GM18505 (cell line): ENCODE measurements at regions not wholly inside any gene's neighbourhood (a gene's known extent, or its start where the extent isn't known, plus 50 kb on each side); places are given as distances from the start of the nearest gene placed in this dataset.
"Not testable (repeated sequence)": the region's sequence is repeated elsewhere in the genome, so short reads cannot be mapped to it uniquely, and the experiment has no call there.

ENCODE experiments used
- ATAC-seq: cut with Tn5 transposase; IDR thresholded peaks from one replicate; pipeline ENCODE4 v1.9.1; 2021; ENCODE audit not compliant: unreplicated experiment
- POLR2A ChIP-seq: IDR thresholded peaks from 4 replicates; pipeline ENCODE4 v1.6.1; 2011; ENCODE audit warnings: borderline replicate concordance; ENCODE audit not compliant: insufficient read depth, insufficient read length; ENCODE audit errors: extremely low read depth

DNA sequence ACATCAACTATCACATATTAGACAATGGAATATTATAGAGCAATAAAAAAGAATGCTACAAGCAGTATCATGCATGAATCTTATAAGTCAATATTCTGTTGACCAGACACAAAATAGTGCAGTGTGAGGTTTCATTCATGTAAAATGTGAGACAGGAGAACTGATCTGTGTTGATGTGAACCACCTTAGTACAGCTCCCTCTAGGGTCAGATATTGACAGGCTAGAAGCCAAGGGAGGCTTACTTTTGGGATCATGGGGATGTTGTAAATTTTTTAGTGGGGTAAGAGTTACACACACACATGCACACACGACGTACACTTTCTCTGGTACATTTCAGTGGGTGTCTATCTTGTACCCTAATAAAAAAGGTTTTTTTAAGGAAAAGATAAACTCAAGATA lies 231.6 kb upstream of the FOXK1 start:
- ATAC-seq, result no peak
- TF ChIP-seq POLR2A, result no peak

DNA sequence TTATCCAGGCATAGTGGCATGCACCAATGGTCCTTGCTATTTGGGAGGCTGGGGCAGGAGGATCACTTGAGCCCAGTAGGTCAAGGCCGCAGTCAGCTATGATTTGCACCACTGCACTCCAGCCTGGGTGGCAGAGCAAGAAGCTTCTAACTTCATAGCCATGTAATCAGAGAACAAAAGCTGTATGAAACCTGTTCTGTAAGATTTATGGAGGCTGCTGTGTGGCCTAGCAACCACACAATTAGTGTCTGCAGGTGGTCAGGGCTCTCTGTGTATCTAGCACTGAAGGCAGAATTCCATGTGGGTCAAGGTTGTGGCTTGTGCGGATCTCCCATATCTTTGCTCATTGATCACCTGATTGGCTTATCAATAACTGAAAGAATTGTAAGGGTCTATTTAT lies 221.5 kb upstream of the FOXK1 start:
- TF ChIP-seq POLR2A, result no peak
- ATAC-seq, result no peak

DNA sequence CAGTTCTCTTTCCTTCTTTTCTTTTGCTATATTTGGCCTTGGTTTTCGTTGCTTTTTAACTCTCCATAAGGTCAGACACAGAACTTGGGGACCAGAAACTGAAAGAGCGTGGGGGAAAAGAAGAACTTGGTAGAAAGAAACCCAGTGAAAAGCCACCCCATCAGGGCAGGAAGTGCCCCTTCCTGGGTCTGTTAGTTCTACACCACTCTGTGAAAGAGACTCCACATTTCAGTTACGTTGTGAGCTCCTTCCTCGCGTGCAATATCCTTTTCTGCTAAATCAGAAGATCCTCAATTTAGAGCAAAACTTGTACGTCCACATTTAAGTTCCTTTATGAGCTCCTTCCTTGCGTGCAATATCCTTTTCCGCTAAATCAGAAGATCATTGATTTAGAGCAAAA lies 220.6 kb upstream of the FOXK1 start:
- TF ChIP-seq POLR2A, result no peak
- ATAC-seq, result no peak

DNA sequence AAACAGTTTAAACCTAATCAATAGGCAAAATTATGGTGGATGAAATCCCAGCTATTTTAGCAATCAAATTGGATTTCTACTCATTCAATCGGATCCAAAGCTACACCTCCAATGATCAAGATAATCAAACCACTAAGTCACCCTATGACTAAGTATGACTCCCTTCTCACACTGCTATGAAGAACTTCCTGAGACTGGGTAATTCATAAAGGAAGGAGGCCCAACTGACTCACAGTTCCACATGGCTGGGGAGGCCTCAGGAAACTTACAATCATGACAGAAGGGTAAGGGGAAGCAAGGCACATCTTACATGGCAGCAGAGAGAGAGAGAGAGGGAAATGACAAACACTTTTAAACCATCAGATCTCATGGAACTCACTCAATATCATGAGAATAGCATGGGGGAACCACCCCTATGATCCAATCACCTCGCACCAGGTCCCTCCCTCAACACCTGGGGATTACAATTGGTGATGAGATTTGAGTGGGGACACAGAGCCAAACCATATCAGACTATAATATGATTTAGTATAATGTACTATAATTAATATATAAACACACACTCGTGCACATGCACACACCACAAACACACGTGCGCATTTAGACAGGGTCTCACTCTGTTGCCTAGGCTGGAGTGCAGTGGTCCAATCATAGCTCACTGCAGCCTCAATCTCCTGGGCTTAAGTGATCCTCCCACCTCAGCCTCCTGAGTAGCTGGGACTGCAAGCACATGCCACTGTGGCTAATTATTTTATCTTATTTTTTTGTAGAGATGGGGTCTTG lies 213.6 kb upstream of the FOXK1 start:
- no peak for ATAC-seq
- TF ChIP-seq POLR2A, result no peak

DNA sequence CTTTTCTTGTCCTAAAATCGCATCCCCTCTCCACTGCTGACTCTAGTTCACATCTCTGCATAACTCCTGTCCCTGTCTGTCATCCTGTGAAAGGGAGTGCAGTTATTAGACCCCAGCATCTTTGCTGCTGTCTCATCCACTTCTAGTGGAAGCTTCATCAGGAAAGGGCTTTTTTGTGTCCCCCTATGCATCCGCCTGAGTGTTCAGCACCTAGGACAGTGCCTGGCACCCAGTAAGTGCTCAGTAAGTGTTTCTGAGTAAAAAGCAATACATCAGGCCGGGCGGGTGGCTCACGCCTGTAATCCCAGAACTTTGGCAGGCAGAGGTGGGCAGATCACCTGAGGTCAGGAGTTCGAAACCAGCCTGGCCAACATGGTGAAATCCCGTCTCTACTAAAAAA lies 211.8 kb upstream of the FOXK1 start:
- TF ChIP-seq POLR2A, result no peak
- no peak for ATAC-seq

DNA sequence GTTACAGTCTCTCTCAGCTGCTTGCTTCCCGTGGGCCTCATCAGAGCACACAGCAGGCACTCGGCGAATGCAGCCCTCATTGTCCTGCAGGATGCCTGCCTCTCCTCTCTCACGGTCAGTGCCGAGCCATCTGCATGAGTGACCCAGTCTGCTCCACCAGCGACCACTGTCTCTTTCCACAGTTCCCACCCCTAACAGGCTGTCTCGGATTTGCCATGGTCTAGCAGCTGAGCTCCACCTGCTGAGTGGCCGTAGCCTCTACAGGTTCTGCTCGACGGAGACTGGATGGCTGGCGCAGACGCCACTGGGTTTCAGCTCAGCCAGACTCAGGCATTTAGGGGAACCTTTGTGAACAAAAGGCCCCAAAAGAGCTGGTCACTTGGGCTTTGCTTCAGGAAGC lies 209.4 kb upstream of the FOXK1 start:
- no peak for ATAC-seq

DNA sequence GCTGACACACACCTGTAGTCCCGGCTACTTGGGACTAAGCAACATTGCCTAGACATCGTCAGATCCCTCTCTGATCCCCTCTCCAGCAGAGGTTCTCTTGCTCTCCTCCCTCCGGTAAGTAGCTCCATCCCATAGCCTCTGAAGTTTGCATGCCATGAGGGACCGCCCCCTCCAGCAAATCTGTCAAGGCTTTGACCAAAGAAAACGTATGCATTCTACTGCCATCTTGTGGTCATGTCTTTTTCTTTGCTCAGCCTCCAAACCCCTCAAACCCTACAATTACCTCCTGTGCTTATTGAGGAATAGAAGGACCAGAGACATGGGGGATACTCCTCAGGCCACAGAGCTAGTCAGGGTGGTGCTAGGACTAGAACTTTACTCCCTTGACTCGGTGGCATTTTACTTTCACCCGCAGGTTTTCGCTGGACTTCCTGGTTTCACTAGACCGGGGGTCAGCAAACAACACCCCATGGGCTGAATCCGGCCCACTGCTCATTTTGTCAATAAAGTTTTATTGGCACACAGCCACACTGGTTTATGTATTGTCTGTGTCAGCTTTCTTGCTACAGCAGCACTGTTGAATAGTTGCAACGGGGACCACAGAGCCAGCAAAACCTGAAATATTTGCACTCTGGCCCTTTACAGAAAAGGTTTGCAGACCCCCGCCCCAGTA lies 202.6 kb upstream of the FOXK1 start:
- no peak for TF ChIP-seq POLR2A
- no peak for ATAC-seq

More for the DNA sequence above, 209.4 kb upstream of the FOXK1 start:
- TF ChIP-seq POLR2A, result no peak

DNA sequence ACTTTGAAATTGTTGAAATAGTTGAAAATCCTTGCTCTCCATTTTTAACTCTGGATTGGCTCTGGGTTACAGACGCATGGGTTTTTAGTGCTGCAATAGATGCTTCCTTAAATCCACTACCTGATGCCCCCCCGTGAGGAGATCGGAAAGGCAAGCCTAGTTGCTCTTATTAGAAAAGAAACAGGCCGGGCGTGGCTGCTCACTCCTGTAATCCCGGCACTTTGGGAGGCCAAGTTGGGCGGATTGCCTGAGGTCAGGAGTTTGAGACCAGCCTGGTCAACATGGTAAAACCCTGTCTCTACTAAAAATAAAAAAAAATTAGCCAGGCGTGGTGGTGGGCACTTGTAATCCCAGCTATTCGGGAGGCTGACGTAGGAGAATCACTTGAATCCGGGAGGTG lies 202.0 kb upstream of the FOXK1 start:
- ATAC-seq, result not testable (repeated sequence)

DNA sequence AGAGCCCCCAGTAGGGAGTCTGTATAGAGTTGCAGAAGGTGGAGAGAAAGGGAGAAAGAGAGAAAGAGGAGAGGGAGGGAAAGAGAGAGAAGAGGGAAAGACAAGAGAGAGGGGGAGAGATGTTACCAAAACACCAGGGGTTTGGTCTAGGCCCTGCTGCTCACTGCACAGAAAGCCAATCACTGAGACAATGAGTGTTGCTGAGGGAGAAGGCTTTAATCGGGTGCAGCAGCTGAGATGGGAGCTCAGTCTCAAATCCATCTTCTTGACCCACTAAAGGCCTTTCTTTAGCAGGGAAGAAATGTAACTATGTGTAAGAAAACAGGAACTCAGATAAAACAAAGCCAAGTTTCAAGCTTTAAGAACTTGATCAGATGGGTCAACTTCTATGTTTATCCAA lies 198.2 kb upstream of the FOXK1 start:
- ATAC-seq, result no peak

DNA sequence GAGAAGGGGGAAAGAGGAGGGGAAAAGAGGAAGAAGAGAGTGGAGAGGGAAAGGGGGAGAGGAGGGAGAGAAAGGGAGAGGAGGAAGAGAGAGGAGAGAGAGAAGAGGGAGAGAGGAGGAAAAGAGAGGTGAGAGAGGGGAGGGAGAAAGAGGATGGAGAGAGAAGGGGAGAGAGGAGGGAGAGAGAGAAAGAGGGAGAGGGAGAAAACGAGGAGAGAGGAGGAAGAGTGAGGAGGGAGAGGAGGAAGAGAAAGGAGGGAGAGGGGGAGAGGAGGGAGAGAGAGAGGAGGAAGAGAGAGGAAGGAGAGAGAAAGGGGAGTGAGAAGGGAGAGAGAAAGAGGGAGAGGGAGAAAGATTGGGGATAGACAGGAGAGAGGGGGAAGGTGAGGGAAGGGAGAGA lies 197.6 kb upstream of the FOXK1 start:
- no peak for ATAC-seq
- TF ChIP-seq POLR2A, result no peak

More for the DNA sequence above, 198.2 kb upstream of the FOXK1 start:
- no peak for TF ChIP-seq POLR2A

DNA sequence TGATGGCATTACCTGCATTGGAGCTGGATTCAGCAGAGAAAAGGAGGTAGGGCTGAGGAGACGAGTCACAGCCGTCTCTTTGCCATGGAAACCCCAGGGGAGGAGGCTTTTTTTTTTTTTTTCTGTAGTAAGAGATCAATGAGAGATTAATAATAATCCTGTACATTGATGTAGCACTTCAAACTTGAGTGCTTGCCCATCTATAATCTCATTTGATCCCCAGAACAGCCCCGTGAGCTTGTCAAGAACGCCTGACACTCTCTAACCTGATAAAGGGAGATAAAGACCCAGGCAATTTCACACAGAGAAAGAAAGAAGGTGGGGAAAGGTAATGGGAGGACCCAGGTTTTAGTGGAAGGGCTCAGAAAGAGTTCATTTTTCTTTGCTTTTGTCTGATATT lies 195.2 kb upstream of the FOXK1 start:
- ATAC-seq, result no peak

DNA sequence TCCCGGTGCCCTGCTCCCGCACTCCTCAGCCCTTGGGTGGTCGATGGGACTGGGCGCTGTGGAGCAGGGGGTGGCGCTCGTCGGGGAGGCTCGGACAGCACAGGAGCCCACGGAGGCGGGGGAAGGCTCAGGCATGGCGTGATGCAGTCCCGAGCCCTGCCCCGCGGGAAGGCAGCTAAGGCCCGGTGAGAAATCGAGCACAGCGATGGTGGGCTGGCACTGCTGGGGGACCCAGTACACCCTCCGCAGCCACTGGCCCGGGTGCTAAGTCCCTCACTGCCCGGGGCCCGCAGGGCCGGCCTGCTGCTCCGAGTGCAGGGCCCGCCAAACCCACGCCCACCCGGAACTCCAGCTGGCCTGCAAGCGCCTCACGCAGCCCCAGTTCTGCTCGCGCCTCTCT lies 185.2 kb upstream of the FOXK1 start:
- not testable (repeated sequence) for ATAC-seq

More for the DNA sequence above, 195.2 kb upstream of the FOXK1 start:
- TF ChIP-seq POLR2A, result no peak

DNA sequence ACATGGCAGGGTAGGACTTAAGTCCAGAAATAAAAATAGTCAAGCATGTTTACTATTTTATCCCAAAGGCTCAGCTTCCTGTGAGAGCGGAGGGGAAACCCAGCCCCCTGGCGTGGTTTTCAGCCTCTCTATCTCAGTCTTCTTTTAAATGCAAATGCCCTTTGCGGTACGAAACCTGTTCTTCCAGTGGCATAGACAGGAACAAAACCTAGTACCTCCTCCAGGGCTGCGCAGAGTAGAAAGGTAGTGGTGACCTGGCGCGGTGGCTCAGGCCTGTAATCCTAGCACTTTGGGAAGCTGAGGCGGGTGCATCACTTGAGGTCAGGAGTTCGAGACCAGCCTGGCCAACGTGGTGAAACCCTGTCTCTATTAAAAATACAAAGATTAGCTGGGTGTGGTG lies 181.3 kb upstream of the FOXK1 start:
- TF ChIP-seq POLR2A, result no peak
- no peak for ATAC-seq

DNA sequence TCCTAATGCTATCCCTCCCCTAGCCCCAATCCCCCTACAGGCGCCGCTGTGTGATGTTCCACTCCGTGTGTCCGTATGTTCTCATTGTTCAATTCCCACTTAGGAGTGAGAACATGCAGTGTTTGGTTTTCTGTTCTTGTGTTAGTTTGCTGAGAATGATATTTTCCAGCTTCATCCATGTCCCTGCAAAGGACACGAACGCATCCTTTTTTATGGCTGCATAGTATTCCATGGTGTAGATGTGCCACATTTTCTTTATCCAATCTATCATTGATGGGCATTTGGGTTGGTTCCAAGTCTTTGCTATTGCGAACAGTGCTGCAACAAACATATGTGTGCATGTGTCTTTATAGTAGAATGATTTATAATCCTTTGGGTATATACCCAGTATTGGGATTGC lies 174.2 kb upstream of the FOXK1 start:
- ATAC-seq, result not testable (repeated sequence)

DNA sequence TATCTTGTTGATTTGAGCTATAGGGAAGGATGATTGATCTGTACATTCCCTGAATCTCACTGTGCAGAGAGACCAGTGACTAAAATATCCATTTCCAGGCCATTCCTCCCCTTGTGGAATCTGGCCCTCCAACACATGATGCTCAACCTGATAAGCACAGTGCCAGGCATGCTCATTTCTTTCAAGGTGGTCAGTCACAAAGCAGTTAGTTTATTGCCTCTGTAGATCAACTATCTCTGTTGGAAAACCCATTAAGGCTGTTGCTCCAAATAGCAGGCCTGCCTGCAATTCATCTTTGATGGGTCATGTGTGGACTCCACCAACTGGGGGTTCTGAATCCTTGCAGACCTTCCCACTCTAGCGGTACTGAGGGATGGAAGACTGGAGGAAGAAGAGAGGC lies 168.6 kb upstream of the FOXK1 start:
- ATAC-seq, result no peak
- no peak for TF ChIP-seq POLR2A
